ENCODE measurements at regions not wholly inside any gene's neighbourhood (a gene's known extent, or its start where the extent isn't known, plus 50 kb on each side); places are given as distances from the start of the nearest gene placed in this dataset.
A peak's percentile ranks its signal among the peaks of the same experiment; 100 is the strongest.

GRCh38 chr7:145633513-145633912, 483.1 kb upstream of the CNTNAP2 start:
- ATAC-seq (no peak), DNase-seq (ENCODE audit: low spot score) (no peak)
- no peak overlapping the region for H3K4me3 Mint-ChIP-seq
- H3K4me1 Mint-ChIP-seq (ENCODE audit: low read depth in 2 of 2), result no peaks in the 10 kb centered on the region
- H3K27ac Mint-ChIP-seq, result no peak overlapping the region
- H3K9me3 Mint-ChIP-seq, result peaks cover 10% of the 10 kb centered on the region
- no peaks in the 10 kb centered on the region for H3K27me3 Mint-ChIP-seq
- H3K36me3 Mint-ChIP-seq, result no peaks in the 10 kb centered on the region

DNA sequence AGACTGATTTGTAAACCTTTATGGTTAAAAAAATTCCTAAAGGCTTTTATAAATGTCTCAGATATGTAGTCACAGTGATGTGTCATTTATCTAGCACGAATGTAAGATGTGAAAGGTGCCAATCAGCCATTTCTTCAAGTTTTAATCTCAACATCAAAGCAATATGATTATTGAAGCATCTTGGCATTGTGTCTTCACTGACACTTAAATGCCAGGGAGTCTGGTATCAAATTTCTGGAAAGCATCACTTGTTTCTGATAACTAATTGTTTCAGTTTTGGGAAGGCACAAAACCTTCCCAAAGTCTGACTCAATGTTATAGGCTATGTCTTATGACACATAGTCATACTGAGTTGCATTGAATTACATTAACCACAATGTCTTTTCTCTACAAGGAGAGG, 492.0 kb upstream of the CNTNAP2 start:
- Mint-ChIP-seq H3K27ac (no peak overlapping the region), H3K9me3 (peaks cover 12% of the 10 kb centered on the region), H3K36me3 (peaks cover 4% of the 10 kb centered on the region), H3K4me1 (ENCODE audit: low read depth in 2 of 2) (no peaks in the 10 kb centered on the region), H3K4me3 (no peak overlapping the region), H3K27me3 (no peaks in the 10 kb centered on the region)
- ATAC-seq (no peak), DNase-seq (ENCODE audit: low spot score) (no peak)

GRCh38 chr7:145605963-145606362, 510.6 kb upstream of the CNTNAP2 start:
- no peaks in the 10 kb centered on the region for H3K27me3 Mint-ChIP-seq

GRCh38 chr7:145599376-145599775, 517.2 kb upstream of the CNTNAP2 start:
- Mint-ChIP-seq H3K4me1 (ENCODE audit: low read depth in 2 of 2) (no peaks in the 10 kb centered on the region), H3K4me3 (no peak overlapping the region), H3K36me3 (peaks cover 12% of the 10 kb centered on the region), H3K27ac (no peak overlapping the region), H3K27me3 (no peaks in the 10 kb centered on the region), H3K9me3 (peaks cover 25% of the 10 kb centered on the region)
- no peak for ATAC-seq
- no peak for DNase-seq (ENCODE audit: low spot score)

More at GRCh38 chr7:145605963-145606362, 510.6 kb upstream of the CNTNAP2 start:
- Mint-ChIP-seq H3K4me3 (no peak overlapping the region), H3K36me3 (peaks cover 12% of the 10 kb centered on the region), H3K4me1 (ENCODE audit: low read depth in 2 of 2) (no peaks in the 10 kb centered on the region), H3K27ac (no peak overlapping the region), H3K9me3 (peaks cover 16% of the 10 kb centered on the region)
- no peak for DNase-seq (ENCODE audit: low spot score)
- ATAC-seq, result no peak

- H3K27ac Mint-ChIP-seq, result no peak overlapping the region
- DNase-seq (ENCODE audit: low spot score) (no peak), ATAC-seq (no peak)
- H3K4me3 Mint-ChIP-seq, result no peak overlapping the region
- H3K27me3 Mint-ChIP-seq, result no peaks in the 10 kb centered on the region
- peaks cover 6% of the 10 kb centered on the region for H3K9me3 Mint-ChIP-seq
- no peaks in the 10 kb centered on the region for H3K4me1 Mint-ChIP-seq (ENCODE audit: low read depth in 2 of 2)
- no peaks in the 10 kb centered on the region for H3K36me3 Mint-ChIP-seq
Observed at GRCh38 chr7:145584401-145584800, 532.2 kb upstream of the CNTNAP2 start.

GRCh38 chr7:145582742-145583303, 533.8 kb upstream of the CNTNAP2 start:
- Mint-ChIP-seq H3K4me1 (ENCODE audit: low read depth in 2 of 2) (no peaks in the 10 kb centered on the region), H3K27ac (no peak overlapping the region), H3K36me3 (no peaks in the 10 kb centered on the region), H3K27me3 (no peaks in the 10 kb centered on the region), H3K9me3 (peaks cover 8% of the 10 kb centered on the region), H3K4me3 (no peak overlapping the region)
- ATAC-seq (no peak), DNase-seq (ENCODE audit: low spot score) (no peak)

DNA sequence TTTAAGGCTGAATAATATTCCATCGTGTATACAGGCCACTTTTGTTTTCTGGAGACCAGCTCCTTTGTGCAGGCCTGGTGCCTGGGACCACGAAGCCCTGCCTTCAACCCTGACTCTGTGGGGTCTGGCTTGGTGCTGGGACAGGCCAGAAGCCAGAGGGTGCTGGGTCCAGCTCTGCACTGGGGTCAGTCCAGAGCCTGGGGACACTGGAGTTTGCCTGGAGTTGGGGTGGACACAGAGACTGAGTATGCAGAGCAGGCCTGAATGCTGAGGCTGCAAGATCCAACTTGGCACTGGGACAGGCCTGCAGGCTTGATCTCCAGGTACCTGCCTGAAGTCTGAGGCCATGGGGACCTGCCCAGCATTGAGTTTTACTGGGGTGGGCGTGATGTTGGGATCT, 558.8 kb upstream of the CNTNAP2 start:
- peaks cover 19% of the 10 kb centered on the region for H3K9me3 Mint-ChIP-seq
- H3K4me1 Mint-ChIP-seq (ENCODE audit: low read depth in 2 of 2), result no peaks in the 10 kb centered on the region
- no peak overlapping the region for H3K27ac Mint-ChIP-seq
- H3K36me3 Mint-ChIP-seq, result no peaks in the 10 kb centered on the region
- no peak overlapping the region for H3K4me3 Mint-ChIP-seq
- H3K27me3 Mint-ChIP-seq, result no peaks in the 10 kb centered on the region
- DNase-seq (ENCODE audit: low spot score) (no peak), ATAC-seq (peak in 1 of 2 donors; percentile 20)

GRCh38 chr7:145543242-145543641, 573.4 kb upstream of the CNTNAP2 start:
- no peaks in the 10 kb centered on the region for H3K4me1 Mint-ChIP-seq (ENCODE audit: low read depth in 2 of 2)

DNA sequence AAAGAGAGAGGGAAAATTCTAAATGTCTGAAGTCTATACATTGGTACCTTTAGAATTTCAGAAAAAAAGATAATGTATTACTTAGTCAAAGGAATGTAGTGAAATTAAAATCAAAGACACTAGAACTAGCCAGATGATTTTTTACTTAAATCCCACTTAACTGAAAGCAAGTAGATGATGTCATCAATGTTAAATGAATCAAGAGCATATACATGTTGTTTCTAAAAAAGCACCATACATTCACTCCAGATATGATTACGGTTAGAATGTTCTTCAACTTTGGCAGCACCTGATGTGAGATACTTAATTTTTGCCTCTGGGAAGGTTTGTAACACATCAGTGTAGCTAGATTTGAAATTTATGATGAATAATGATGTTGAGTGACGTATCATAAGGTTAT, 576.7 kb upstream of the CNTNAP2 start:
- H3K27me3 Mint-ChIP-seq, result no peaks in the 10 kb centered on the region
- H3K4me1 Mint-ChIP-seq (ENCODE audit: low read depth in 2 of 2), result no peaks in the 10 kb centered on the region
- no peak for DNase-seq (ENCODE audit: low spot score)
- H3K9me3 Mint-ChIP-seq, result peaks cover 16% of the 10 kb centered on the region
- H3K4me3 Mint-ChIP-seq, result no peak overlapping the region
- no peak for ATAC-seq
- H3K27ac Mint-ChIP-seq, result no peak overlapping the region
- H3K36me3 Mint-ChIP-seq, result no peaks in the 10 kb centered on the region

More at GRCh38 chr7:145543242-145543641, 573.4 kb upstream of the CNTNAP2 start:
- Mint-ChIP-seq H3K4me3 (no peak overlapping the region), H3K27me3 (no peaks in the 10 kb centered on the region), H3K36me3 (peaks cover 4% of the 10 kb centered on the region), H3K9me3 (peaks cover 21% of the 10 kb centered on the region), H3K27ac (no peak overlapping the region)
- DNase-seq (ENCODE audit: low spot score) (no peak), ATAC-seq (no peak)

DNA sequence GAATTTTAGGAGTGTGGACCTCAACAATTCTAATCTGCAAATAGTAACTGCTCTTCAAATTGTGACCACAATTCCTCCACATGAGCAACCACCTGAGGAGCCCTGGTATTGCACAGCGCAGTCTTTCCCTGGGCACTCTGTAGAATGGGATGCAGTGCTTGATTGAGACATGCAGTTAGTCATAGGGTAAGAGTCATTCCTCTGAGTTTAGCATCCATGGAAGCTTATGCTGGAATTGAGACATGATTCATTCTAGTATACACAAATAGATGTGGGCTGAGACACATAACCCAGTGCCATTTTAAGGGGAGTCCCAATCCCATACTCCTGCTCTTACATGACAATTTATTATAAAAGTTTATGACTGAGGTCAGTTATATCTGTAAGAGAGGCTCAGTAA, 582.3 kb upstream of the CNTNAP2 start:
- no peaks in the 10 kb centered on the region for H3K4me1 Mint-ChIP-seq (ENCODE audit: low read depth in 2 of 2)
- peaks cover 13% of the 10 kb centered on the region for H3K9me3 Mint-ChIP-seq
- no peaks in the 10 kb centered on the region for H3K27me3 Mint-ChIP-seq
- H3K4me3 Mint-ChIP-seq, result no peak overlapping the region
- no peak for DNase-seq (ENCODE audit: low spot score)
- ATAC-seq, result no peak
- no peak overlapping the region for H3K27ac Mint-ChIP-seq
- H3K36me3 Mint-ChIP-seq, result peaks cover 5% of the 10 kb centered on the region

DNA sequence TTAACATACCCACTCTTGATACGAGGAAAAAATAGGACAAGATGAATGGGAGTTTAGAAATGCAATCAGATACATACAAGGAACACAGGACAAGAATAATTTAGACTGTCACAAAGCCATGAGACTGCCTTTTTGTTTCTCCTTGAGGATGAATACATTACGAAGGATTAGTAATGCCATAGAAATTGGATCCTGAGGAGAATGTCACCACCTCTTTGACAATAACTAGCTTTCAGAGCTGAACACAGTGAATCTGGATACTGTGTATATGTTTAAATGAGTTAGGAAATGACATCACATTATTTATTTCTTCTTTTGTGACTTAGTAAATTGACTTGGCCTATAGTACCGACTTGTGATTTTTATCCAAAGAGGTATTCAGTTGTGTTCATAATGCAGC, 596.3 kb upstream of the CNTNAP2 start:
- H3K27ac Mint-ChIP-seq, result no peak overlapping the region
- no peaks in the 10 kb centered on the region for H3K4me1 Mint-ChIP-seq (ENCODE audit: low read depth in 2 of 2)

GRCh38 chr7:145511004-145511403, 605.6 kb upstream of the CNTNAP2 start:
- no peaks in the 10 kb centered on the region for H3K4me1 Mint-ChIP-seq (ENCODE audit: low read depth in 2 of 2)
- no peak overlapping the region for H3K27ac Mint-ChIP-seq
- ATAC-seq, result no peak
- DNase-seq (ENCODE audit: low spot score), result no peak
- H3K4me3 Mint-ChIP-seq, result no peak overlapping the region
- peaks cover 9% of the 10 kb centered on the region for H3K9me3 Mint-ChIP-seq
- no peaks in the 10 kb centered on the region for H3K36me3 Mint-ChIP-seq
- no peaks in the 10 kb centered on the region for H3K27me3 Mint-ChIP-seq

More for the DNA sequence above, 596.3 kb upstream of the CNTNAP2 start:
- Mint-ChIP-seq H3K4me3 (no peak overlapping the region), H3K9me3 (peaks cover 4% of the 10 kb centered on the region), H3K36me3 (peaks cover 4% of the 10 kb centered on the region), H3K27me3 (no peaks in the 10 kb centered on the region)
- ATAC-seq (no peak), DNase-seq (ENCODE audit: low spot score) (no peak)

DNA sequence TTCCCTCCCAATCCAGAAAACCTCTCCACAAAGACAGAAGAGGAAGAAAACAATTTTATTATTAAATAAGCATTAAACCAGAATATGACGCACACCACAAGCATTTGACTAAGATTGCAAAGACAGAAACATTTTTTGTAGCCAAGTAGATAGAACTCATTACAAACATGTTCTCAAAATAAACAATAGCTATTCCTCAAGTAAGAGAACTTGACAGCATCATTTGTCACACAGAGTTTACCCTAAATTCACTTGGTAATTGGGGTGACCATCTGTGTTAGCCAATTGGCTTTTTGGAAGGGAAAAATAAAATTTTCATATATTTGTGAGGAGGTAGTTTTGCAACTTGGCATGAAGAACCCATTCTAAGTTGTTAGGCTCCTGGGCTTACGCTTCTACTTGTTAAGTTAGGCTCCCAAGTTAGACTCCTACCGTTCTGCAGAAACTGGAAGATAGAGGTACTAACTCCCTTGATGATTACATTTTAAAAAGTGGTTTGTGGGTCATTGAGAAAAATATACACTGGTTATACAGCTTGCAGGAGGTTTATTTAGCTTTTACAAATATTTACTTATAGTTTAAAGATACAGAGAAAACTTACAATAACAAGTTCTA, 618.6 kb upstream of the CNTNAP2 start:
- peaks cover 20% of the 10 kb centered on the region for H3K9me3 Mint-ChIP-seq

DNA sequence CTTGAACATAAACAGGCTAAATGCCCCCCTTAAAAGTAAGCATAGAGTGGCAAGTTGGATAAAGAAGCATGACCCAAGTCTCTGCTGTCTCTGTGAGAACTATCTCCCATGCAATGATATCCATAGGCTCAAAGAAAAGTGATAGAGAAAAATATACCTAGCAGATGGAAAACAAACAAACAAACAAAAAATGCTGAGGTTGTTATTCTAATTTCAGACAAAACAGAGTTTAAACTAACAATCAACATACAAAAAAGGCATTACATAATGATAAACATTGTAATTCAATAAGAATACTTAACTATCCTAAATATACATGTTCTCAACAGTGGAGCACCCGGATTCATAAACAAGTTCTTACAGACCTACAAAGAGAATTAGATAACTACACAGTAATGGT, 626.2 kb upstream of the CNTNAP2 start:
- ATAC-seq, result no peak
- Mint-ChIP-seq H3K36me3 (peaks cover 6% of the 10 kb centered on the region), H3K4me1 (ENCODE audit: low read depth in 2 of 2) (no peaks in the 10 kb centered on the region), H3K27me3 (no peaks in the 10 kb centered on the region), H3K4me3 (no peak overlapping the region), H3K27ac (no peak overlapping the region), H3K9me3 (peaks cover 47% of the 10 kb centered on the region)
- DNase-seq (ENCODE audit: low spot score), result no peak

More for the DNA sequence above, 618.6 kb upstream of the CNTNAP2 start:
- Mint-ChIP-seq H3K36me3 (peaks cover under 1% of the 10 kb centered on the region), H3K4me1 (ENCODE audit: low read depth in 2 of 2) (no peaks in the 10 kb centered on the region), H3K27me3 (no peaks in the 10 kb centered on the region), H3K4me3 (no peak overlapping the region), H3K27ac (no peak overlapping the region)
- no peak for ATAC-seq
- DNase-seq (ENCODE audit: low spot score), result no peak

- DNase-seq (ENCODE audit: low spot score), result no peak
- Mint-ChIP-seq H3K9me3 (peaks cover 46% of the 10 kb centered on the region), H3K27me3 (no peaks in the 10 kb centered on the region), H3K36me3 (peaks cover 6% of the 10 kb centered on the region), H3K4me3 (no peak overlapping the region), H3K27ac (no peak overlapping the region), H3K4me1 (ENCODE audit: low read depth in 2 of 2) (no peaks in the 10 kb centered on the region)
- no peak for ATAC-seq
Observed at GRCh38 chr7:145489609-145490008, 627.0 kb upstream of the CNTNAP2 start.

Measured in natural killer cell treated with Interleukin-12 subunit alpha and Interleukin-12 subunit beta and Interleukin-15 and Interleukin-18, amount 100 ng/mL, for 72 hours (primary cell).